Astrocyte (in vitro differentiated cells and primary cell): ENCODE measurements at regions not wholly inside any gene's neighbourhood (a gene's known extent, or its start where the extent isn't known, plus 50 kb on each side); places are given as distances from the start of the nearest gene placed in this dataset.
A peak's percentile ranks its signal among the peaks of the same experiment; 100 is the strongest.

ENCODE experiments used
- DNase-seq: peaks from one replicate; pipeline ENCODE4 v3.0.0-alpha.2; 2010; ENCODE audit warnings: low read depth
- FAIRE-seq: peaks from 2 replicates; lab custom pipeline; 2011; peaks lifted over from hg19 to GRCh38; lab: Jason Lieb, UNC
- H2AFZ ChIP-seq: 2 replicates; pipeline ENCODE4 v1.6.0; 2012; ENCODE audit warnings: low read depth, low read length, inconsistent platforms
- H3K27ac ChIP-seq: 2 replicates; pipeline ENCODE4 v1.5.1; 2011; ENCODE audit warnings: low read depth, low read length, inconsistent platforms
- H3K27me3 ChIP-seq: 2 replicates; pipeline ENCODE4 v1.6.0; 2011; ENCODE audit warnings: low read length, inconsistent platforms; ENCODE audit not compliant: insufficient read depth
- H3K36me3 ChIP-seq: 2 replicates; pipeline ENCODE4 v1.5.1; 2011; ENCODE audit warnings: low read length, inconsistent platforms; ENCODE audit not compliant: insufficient read depth
- H3K4me1 ChIP-seq: 2 replicates; pipeline ENCODE4 v1.5.1; 2011; ENCODE audit warnings: low read length, inconsistent platforms; ENCODE audit not compliant: insufficient read depth
- H3K4me2 ChIP-seq: 2 replicates; pipeline ENCODE4 v1.6.0; 2012; ENCODE audit warnings: low read length, inconsistent platforms
- H3K4me3 ChIP-seq: 2 replicates; pipeline ENCODE4 v1.5.1; 2011; ENCODE audit warnings: low read depth, mild to moderate bottlenecking, low read length, inconsistent platforms; ENCODE audit not compliant: insufficient read depth
- H3K79me2 ChIP-seq: 2 replicates; pipeline ENCODE4 v1.6.0; 2012; ENCODE audit warnings: mild to moderate bottlenecking, low read length, inconsistent platforms; ENCODE audit not compliant: insufficient read depth
- H3K9ac ChIP-seq: 2 replicates; pipeline ENCODE4 v1.6.0; 2012; ENCODE audit warnings: mild to moderate bottlenecking, low read length, inconsistent platforms
- H3K9me3 ChIP-seq: 2 replicates; pipeline ENCODE4 v1.5.1; 2012; ENCODE audit warnings: low read depth, mild to moderate bottlenecking, low read length, inconsistent platforms; ENCODE audit not compliant: insufficient read depth
- H4K20me1 ChIP-seq: 2 replicates; pipeline ENCODE4 v1.6.0; 2012; ENCODE audit warnings: low read length, inconsistent platforms; ENCODE audit not compliant: insufficient read depth
- H3K27ac Mint-ChIP-seq: one replicate; pipeline ENCODE4 v1.8.0; 2021; ENCODE audit warnings: mild to moderate bottlenecking, mixed read lengths; ENCODE audit not compliant: unreplicated experiment
- H3K27me3 Mint-ChIP-seq: one replicate; pipeline ENCODE4 v1.8.0; 2021; ENCODE audit warnings: low read depth, mixed read lengths; ENCODE audit not compliant: unreplicated experiment
- H3K36me3 Mint-ChIP-seq: one replicate; pipeline ENCODE4 v1.8.0; 2021; ENCODE audit warnings: low read depth, mixed read lengths; ENCODE audit not compliant: unreplicated experiment
- H3K4me1 Mint-ChIP-seq: one replicate; pipeline ENCODE4 v1.8.0; 2021; ENCODE audit warnings: low read depth, mixed read lengths; ENCODE audit not compliant: unreplicated experiment
- H3K4me3 Mint-ChIP-seq: one replicate; pipeline ENCODE4 v1.8.0; 2021; ENCODE audit warnings: mild to moderate bottlenecking, moderate library complexity, mixed read lengths; ENCODE audit not compliant: unreplicated experiment
- H3K9me3 Mint-ChIP-seq: one replicate; pipeline ENCODE4 v1.8.0; 2021; ENCODE audit warnings: mild to moderate bottlenecking, mixed read lengths; ENCODE audit not compliant: unreplicated experiment
- EZH2 ChIP-seq: IDR thresholded peaks from 2 replicates; pipeline ENCODE4 v1.6.1; 2012; ENCODE audit warnings: mild to moderate bottlenecking, low read length, inconsistent platforms; ENCODE audit not compliant: insufficient read depth
- TF ChIP-seq, protein P1 (sequence below): IDR thresholded peaks from 2 replicates; pipeline ENCODE4 v1.5.1; 2011; ENCODE audit warnings: low read depth, mild to moderate bottlenecking, inconsistent platforms, low read length, moderate library complexity; ENCODE audit not compliant: insufficient read depth

DNA sequence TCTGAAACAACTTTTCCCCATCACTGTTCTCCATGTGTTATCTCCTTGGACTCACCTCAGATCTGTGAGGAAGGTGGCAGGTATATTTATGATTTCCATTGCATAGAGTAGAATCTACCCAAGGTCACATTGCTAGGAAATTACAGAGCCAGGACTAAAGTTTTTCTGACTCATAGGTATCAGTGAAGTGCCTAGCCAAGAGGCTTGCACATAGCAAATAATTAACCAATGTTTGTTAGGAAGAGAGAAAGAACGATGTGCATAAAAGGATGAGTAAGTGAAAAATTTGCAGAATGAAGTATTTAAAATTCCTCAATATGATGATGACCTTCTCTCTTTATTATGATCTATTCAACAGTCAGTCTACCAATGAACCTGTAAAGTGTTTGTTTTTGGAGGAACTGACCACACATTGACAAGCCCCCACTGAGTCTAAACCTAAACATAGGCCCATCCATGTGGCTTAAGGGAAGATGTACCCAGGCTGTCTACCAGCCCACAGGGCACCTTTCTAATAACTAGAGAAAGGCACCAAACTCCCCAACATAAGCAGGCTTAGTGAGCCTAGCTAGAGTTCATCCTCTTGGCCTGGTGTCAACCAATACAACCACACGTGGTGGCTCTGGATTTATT lies 252.9 kb upstream of the ZMIZ1 start:
- Histone ChIP-seq H3K79me2 (no peaks in the 10 kb centered on the region), H2AFZ (no peak overlapping the region), H3K36me3 (no peaks in the 10 kb centered on the region), H3K27me3 (peaks cover 19% of the 10 kb centered on the region), H4K20me1 (no peaks in the 10 kb centered on the region), H3K4me2 (no peak overlapping the region), H3K9ac (no peak overlapping the region), H3K4me1 (no peaks in the 10 kb centered on the region), H3K4me3 (no peak overlapping the region), H3K9me3 (no peaks in the 10 kb centered on the region), H3K27ac (no peak overlapping the region)
- H3K4me1 Mint-ChIP-seq = no peaks in the 10 kb centered on the region
- H3K9me3 Mint-ChIP-seq = no peaks in the 10 kb centered on the region
- H3K4me3 Mint-ChIP-seq = no peak overlapping the region
- H3K27me3 Mint-ChIP-seq = peaks cover 54% of the 10 kb centered on the region
- DNase-seq (no peak), FAIRE-seq (no peak)
- H3K27ac Mint-ChIP-seq = no peak overlapping the region
- no peaks in the 10 kb centered on the region for H3K36me3 Mint-ChIP-seq
- TF ChIP-seq EZH2 = no peak
- TF ChIP-seq, protein P1, sequence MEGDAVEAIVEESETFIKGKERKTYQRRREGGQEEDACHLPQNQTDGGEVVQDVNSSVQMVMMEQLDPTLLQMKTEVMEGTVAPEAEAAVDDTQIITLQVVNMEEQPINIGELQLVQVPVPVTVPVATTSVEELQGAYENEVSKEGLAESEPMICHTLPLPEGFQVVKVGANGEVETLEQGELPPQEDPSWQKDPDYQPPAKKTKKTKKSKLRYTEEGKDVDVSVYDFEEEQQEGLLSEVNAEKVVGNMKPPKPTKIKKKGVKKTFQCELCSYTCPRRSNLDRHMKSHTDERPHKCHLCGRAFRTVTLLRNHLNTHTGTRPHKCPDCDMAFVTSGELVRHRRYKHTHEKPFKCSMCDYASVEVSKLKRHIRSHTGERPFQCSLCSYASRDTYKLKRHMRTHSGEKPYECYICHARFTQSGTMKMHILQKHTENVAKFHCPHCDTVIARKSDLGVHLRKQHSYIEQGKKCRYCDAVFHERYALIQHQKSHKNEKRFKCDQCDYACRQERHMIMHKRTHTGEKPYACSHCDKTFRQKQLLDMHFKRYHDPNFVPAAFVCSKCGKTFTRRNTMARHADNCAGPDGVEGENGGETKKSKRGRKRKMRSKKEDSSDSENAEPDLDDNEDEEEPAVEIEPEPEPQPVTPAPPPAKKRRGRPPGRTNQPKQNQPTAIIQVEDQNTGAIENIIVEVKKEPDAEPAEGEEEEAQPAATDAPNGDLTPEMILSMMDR = no peak

DNA sequence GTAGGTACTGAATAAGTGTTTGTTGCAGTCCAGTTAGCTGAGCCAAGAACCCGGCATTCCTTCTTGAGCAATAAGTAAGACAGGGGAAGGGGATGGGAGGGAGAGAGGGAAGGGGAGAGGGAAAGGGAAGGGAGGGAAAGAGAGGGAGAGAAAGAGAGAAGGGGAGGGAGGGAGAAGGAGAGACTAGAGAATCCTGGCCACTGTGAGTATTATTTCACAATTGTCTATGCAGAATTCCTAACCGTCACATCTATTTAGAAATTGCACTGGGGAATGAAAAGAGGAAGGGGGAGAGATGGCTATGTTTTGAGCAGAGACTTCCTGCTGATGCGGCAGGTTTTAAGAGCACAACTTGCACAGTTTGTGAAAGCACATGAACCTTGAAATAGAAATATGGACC lies 251.4 kb upstream of the ZMIZ1 start:
- Mint-ChIP-seq H3K9me3 (no peaks in the 10 kb centered on the region), H3K4me1 (no peaks in the 10 kb centered on the region), H3K36me3 (no peaks in the 10 kb centered on the region), H3K4me3 (no peak overlapping the region), H3K27ac (no peak overlapping the region), H3K27me3 (peaks cover 49% of the 10 kb centered on the region)
- no peaks in the 10 kb centered on the region for H4K20me1 ChIP-seq
- H3K9ac ChIP-seq = no peak overlapping the region
- FAIRE-seq (no peak), DNase-seq (peak; percentile 24)
- no peaks in the 10 kb centered on the region for H3K9me3 ChIP-seq
- H3K4me1 ChIP-seq = no peaks in the 10 kb centered on the region
- TF ChIP-seq, protein P1 = no peak
- TF ChIP-seq EZH2 = no peak
- no peaks in the 10 kb centered on the region for H3K79me2 ChIP-seq
- no peak overlapping the region for H3K27ac ChIP-seq
- no peaks in the 10 kb centered on the region for H3K36me3 ChIP-seq
- H3K4me3 ChIP-seq = no peak overlapping the region
- H3K27me3 ChIP-seq = peaks cover 14% of the 10 kb centered on the region
- H2AFZ ChIP-seq = no peak overlapping the region
- H3K4me2 ChIP-seq = no peak overlapping the region

DNA sequence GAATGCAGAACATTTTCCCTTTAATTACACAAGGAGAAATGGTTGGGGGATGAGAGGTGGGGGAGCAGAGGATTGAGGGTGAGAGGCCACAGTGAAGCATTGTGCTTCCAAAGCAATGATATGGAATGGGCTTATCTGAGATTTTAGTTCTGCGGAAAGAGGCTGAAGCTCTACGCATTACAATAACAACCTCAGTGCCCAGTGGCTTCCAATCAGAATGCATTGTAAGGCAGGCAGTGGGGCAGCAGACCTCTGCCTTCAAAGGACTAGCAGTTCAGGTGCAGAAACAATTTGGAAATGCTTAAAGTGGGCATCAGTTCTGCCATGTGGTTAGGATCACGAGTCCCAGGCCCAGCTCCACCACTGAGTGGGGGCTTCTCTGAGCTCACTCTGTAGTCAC lies 251.0 kb upstream of the ZMIZ1 start:
- Histone ChIP-seq H3K4me3 (no peak overlapping the region), H3K9ac (no peak overlapping the region), H3K27ac (no peak overlapping the region), H3K4me2 (no peak overlapping the region), H2AFZ (no peak overlapping the region), H3K27me3 (peaks cover 9% of the 10 kb centered on the region), H3K9me3 (no peaks in the 10 kb centered on the region), H3K4me1 (no peaks in the 10 kb centered on the region), H3K79me2 (no peaks in the 10 kb centered on the region), H3K36me3 (no peaks in the 10 kb centered on the region), H4K20me1 (no peaks in the 10 kb centered on the region)
- TF ChIP-seq EZH2 = no peak
- TF ChIP-seq, protein P1 = no peak
- H3K36me3 Mint-ChIP-seq = no peaks in the 10 kb centered on the region
- peaks cover 48% of the 10 kb centered on the region for H3K27me3 Mint-ChIP-seq
- DNase-seq (no peak), FAIRE-seq (no peak)
- H3K27ac Mint-ChIP-seq = no peak overlapping the region
- no peak overlapping the region for H3K4me3 Mint-ChIP-seq
- H3K4me1 Mint-ChIP-seq = no peaks in the 10 kb centered on the region
- no peaks in the 10 kb centered on the region for H3K9me3 Mint-ChIP-seq
